IMR-90 (cell line): ENCODE measurements at regions not wholly inside any gene's neighbourhood (a gene's known extent, or its start where the extent isn't known, plus 50 kb on each side); places are given as distances from the start of the nearest gene placed in this dataset.

Experiments
- ATAC-seq: fragments of 200-7000 bp; cut with Tn5 transposase; 2 replicates; pipeline ENCODE4 v1.9.1; 2020; ENCODE audit warnings: low read depth, mild to moderate bottlenecking, moderate library complexity
- BruUV-seq: library from RNA; stranded (reverse); fragments of 400-500 nt; replicated peaks from 2 replicates; lab custom pipeline; 2021; lab: Mats Ljungman, UMichigan
- CTCF ChIA-PET: fragments of 300-600 bp; formaldehyde crosslinking; extraction: SDS; loops from one replicate; lab custom pipeline; 2021; ENCODE audit warnings: antibody characterized with exemption; lab: Yijun Ruan, JAX
- POLR2A ChIA-PET: fragments of 300-600 bp; sonication (Branson Sonifier 250); formaldehyde crosslinking; loops from one replicate; lab custom pipeline; 2022; ENCODE audit warnings: antibody characterized with exemption; ENCODE audit not compliant: unreplicated experiment; lab: Charles Lee
- DNase-seq: peaks from one replicate; pipeline ENCODE4 v3.0.0; 2013
- H2AFZ ChIP-seq: replicated peaks from 2 replicates; pipeline ENCODE3; 2013; ENCODE audit warnings: low read length, mild to moderate bottlenecking; ENCODE audit not compliant: poor library complexity
- H2AK5ac ChIP-seq: 2 replicates; pipeline ENCODE4 v1.6.1; 2013; ENCODE audit warnings: low read depth, low read length, inconsistent platforms
- H2AK9ac ChIP-seq: replicated peaks from 2 replicates; pipeline ENCODE3; 2013; ENCODE audit warnings: mild to moderate bottlenecking, low read depth, low read length, moderate library complexity; ENCODE audit not compliant: poor library complexity
- H2BK120ac ChIP-seq: 2 replicates; pipeline ENCODE4 v1.6.1; 2013; ENCODE audit warnings: low read depth, low read length, inconsistent platforms
- H2BK15ac ChIP-seq: 3 replicates; pipeline ENCODE4 v1.6.1; 2013; ENCODE audit warnings: low read depth, low read length, inconsistent platforms
- H2BK20ac ChIP-seq: 2 replicates; pipeline ENCODE4 v1.6.1; 2013; ENCODE audit warnings: low read depth, mild to moderate bottlenecking, inconsistent platforms, low read length, moderate library complexity
- H2BK5ac ChIP-seq: 2 replicates; pipeline ENCODE4 v1.6.1; 2013; ENCODE audit warnings: mild to moderate bottlenecking, low read depth, low read length, inconsistent platforms; ENCODE audit not compliant: poor library complexity, severe bottlenecking
- H3K14ac ChIP-seq: replicated peaks from 2 replicates; pipeline ENCODE4 v1.6.1; 2013; ENCODE audit warnings: low read depth, low read length, inconsistent platforms
- H3K18ac ChIP-seq: 2 replicates; pipeline ENCODE4 v1.6.1; 2013; ENCODE audit warnings: low read depth, low read length, control low read depth
- H3K23ac ChIP-seq: 2 replicates; pipeline ENCODE4 v1.6.1; 2013; ENCODE audit warnings: low read depth, low read length, inconsistent platforms
- H3K27ac ChIP-seq: 2 replicates; pipeline ENCODE4 v1.5.1; 2013; ENCODE audit warnings: mild to moderate bottlenecking, control low read depth, low read length; ENCODE audit not compliant: insufficient read depth
- H3K27me3 ChIP-seq: 2 replicates; pipeline ENCODE4 v1.6.1; 2013; ENCODE audit warnings: low read length; ENCODE audit not compliant: control insufficient read depth, insufficient read depth
- H3K36me3 ChIP-seq: 2 replicates; pipeline ENCODE4 v1.6.1; 2013; ENCODE audit warnings: low read length, mixed read lengths; ENCODE audit not compliant: control insufficient read depth, insufficient read depth
- H3K4ac ChIP-seq: 2 replicates; pipeline ENCODE4 v1.6.1; 2013; ENCODE audit warnings: low read depth, low read length, inconsistent platforms
- H3K4me1 ChIP-seq: 2 replicates; pipeline ENCODE4 v1.6.1; 2013; ENCODE audit warnings: low read length, mixed read lengths; ENCODE audit not compliant: control insufficient read depth, insufficient read depth
- H3K4me2 ChIP-seq: 2 replicates; pipeline ENCODE4 v1.6.1; 2013; ENCODE audit warnings: low read depth, mild to moderate bottlenecking, control low read depth, low read length, moderate library complexity
- H3K4me3 ChIP-seq: 2 replicates; pipeline ENCODE4 v1.5.1; 2013; ENCODE audit warnings: low read depth, mild to moderate bottlenecking, control low read depth, low read length, moderate library complexity; ENCODE audit not compliant: insufficient read depth
- H3K56ac ChIP-seq: 2 replicates; pipeline ENCODE4 v1.6.1; 2013; ENCODE audit warnings: low read length, inconsistent platforms; ENCODE audit not compliant: insufficient read depth; ENCODE audit errors: extremely low read depth
- H3K79me1 ChIP-seq, 2 experiments: 2 replicates each; pipeline ENCODE4 v1.6.1; 2013; ENCODE audit warnings: low read length in 2 of 2, inconsistent platforms in 1 of 2, low read depth in 1 of 2
- H3K9ac ChIP-seq: 2 replicates; pipeline ENCODE4 v1.6.1; 2013; ENCODE audit warnings: low read depth, low read length, control low read depth
- H3K9me1 ChIP-seq: 2 replicates; pipeline ENCODE4 v1.6.1; 2013; ENCODE audit warnings: low read length, inconsistent platforms; ENCODE audit not compliant: insufficient read depth
- H3K9me3 ChIP-seq: 2 replicates; pipeline ENCODE4 v1.6.1; 2013; ENCODE audit warnings: low read length; ENCODE audit not compliant: control insufficient read depth, insufficient read depth
- H4K20me1 ChIP-seq: 2 replicates; pipeline ENCODE4 v1.6.1; 2013; ENCODE audit warnings: low read length, inconsistent platforms; ENCODE audit not compliant: insufficient read depth
- H4K5ac ChIP-seq: 2 replicates; pipeline ENCODE4 v1.6.1; 2013; ENCODE audit warnings: mild to moderate bottlenecking, low read depth, low read length, control low read depth
- H4K8ac ChIP-seq, 2 experiments: 2 replicates each; pipeline ENCODE4 v1.6.1; 2013; ENCODE audit warnings: low read depth in 2 of 2, low read length in 2 of 2, control low read depth in 1 of 2, inconsistent platforms in 1 of 2
- H4K91ac ChIP-seq: 2 replicates; pipeline ENCODE4 v1.6.1; 2013; ENCODE audit warnings: low read depth, low read length, inconsistent platforms; ENCODE audit not compliant: insufficient read depth
- SMC3 ChIP-seq: fragments of 150-350 bp; IDR thresholded peaks from 2 replicates; pipeline ENCODE4 v1.6.1; 2016; ENCODE audit warnings: low read depth, mild to moderate bottlenecking, antibody characterized with exemption, low read length, moderate library complexity
- WGBS, 2 experiments: methylation state at CpG; one replicate each; pipeline versions ENCODE4 v1.1.5 to v1.1.7; 2013; ENCODE audit warnings: missing lambda C conversion rate in 2 of 2; ENCODE audit not compliant: insufficient read length in 1 of 2; ENCODE audit errors: extremely low coverage in 2 of 2; 5-methylcytosine and 5-hydroxymethylcytosine counted together
- dilution Hi-C: fragments of 300-500 bp; cut with HindIII; formaldehyde crosslinking; loops from one replicate; pipeline ENCODE4 v1.14.3; 2018; ENCODE audit warnings: low sequenced_read_pairs; ENCODE audit not compliant: unreplicated experiment
- in situ Hi-C: fragments of 300-500 bp; cut with MboI; formaldehyde crosslinking; loops from 3 replicates; pipeline ENCODE4 v1.14.3; 2019; ENCODE audit warnings: low sequenced_read_pairs, inconsistent platforms, mixed read lengths
- intact Hi-C: fragments of 100-400 bp; cut with micrococcal nuclease; formaldehyde crosslinking; loops from 2 replicates; pipeline ENCODE4 v1.10.0; 2022

GRCh38 chr21:41600116-41600515, 92.2 kb upstream of the TMPRSS2 start:
- H2BK5ac ChIP-seq, result no peak overlapping the region
- BruUV-seq, result no TSS peak
- H2AFZ ChIP-seq, result no peak overlapping the region
- intact Hi-C loops (no loop called here), in situ Hi-C loops (no loop called here), dilution Hi-C loops (no loop called here)
- no peak overlapping the region for H4K8ac ChIP-seq
- no peaks in the 10 kb centered on the region for H3K79me1 ChIP-seq
- peaks cover 17% of the 10 kb centered on the region for H3K27me3 ChIP-seq
- H3K9ac ChIP-seq, result no peak overlapping the region
- H3K36me3 ChIP-seq, result no peaks in the 10 kb centered on the region
- H3K14ac ChIP-seq, result no peak overlapping the region
- no peaks in the 10 kb centered on the region for H3K4me1 ChIP-seq
- no peak for TF ChIP-seq SMC3
- H3K27ac ChIP-seq, result no peak overlapping the region
- no peak overlapping the region for H3K23ac ChIP-seq
- H3K9me1 ChIP-seq, result no peaks in the 10 kb centered on the region
- H2BK20ac ChIP-seq, result no peak overlapping the region
- H3K4me3 ChIP-seq, result no peak overlapping the region
- WGBS, 2 experiments, result 100% methylated on average over 1 of the region's 7 CpGs; no CpG with 5 or more reads in 1 of the 2 experiments
- no peak overlapping the region for H3K4me2 ChIP-seq
- DNase-seq (no peak), ATAC-seq (no peak)
- H3K56ac ChIP-seq, result no peak overlapping the region
- no peak overlapping the region for H3K18ac ChIP-seq
- H4K91ac ChIP-seq, result no peak overlapping the region
- no peak overlapping the region for H2BK120ac ChIP-seq
- no peak overlapping the region for H4K5ac ChIP-seq
- H3K4ac ChIP-seq, result no peak overlapping the region
- H2BK15ac ChIP-seq, result no peak overlapping the region
- CTCF ChIA-PET, result no interaction called here
- H4K20me1 ChIP-seq, result no peaks in the 10 kb centered on the region
- H3K9me3 ChIP-seq, result no peaks in the 10 kb centered on the region
- no peak overlapping the region for H2AK9ac ChIP-seq
- no peak overlapping the region for H2AK5ac ChIP-seq
- POLR2A ChIA-PET, result no interaction called here
